GM12874 (cell line): ENCODE measurements at regions not wholly inside any gene's neighbourhood (a gene's known extent, or its start where the extent isn't known, plus 50 kb on each side); places are given as distances from the start of the nearest gene placed in this dataset.

Source experiments
- CTCF ChIP-seq: IDR thresholded peaks from 2 replicates; pipeline ENCODE4 v1.5.1; 2011; ENCODE audit warnings: low read depth, mild to moderate bottlenecking, control low read depth, low read length, moderate library complexity; ENCODE audit not compliant: insufficient read depth

DNA sequence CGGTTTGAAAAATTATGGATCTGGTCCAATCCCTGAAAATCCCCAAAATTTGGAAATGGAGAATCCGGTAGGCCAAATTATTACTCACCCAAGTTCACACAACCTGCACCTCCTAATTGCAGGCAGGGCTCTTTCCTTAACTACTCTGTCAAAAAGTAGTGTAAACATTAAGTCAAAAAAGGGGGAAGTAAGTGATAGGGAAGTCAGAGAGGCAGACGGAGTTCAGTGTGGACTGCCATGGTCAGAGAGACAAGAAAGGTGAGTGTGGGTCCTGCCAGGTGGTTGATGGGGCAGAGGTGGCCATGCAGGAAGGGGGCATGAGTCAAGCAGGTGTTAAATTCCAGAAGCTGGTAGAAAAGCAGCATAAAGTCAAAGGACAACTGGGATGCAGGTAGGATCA lies 83.5 kb upstream of the CALM2 start:
- TF ChIP-seq CTCF: no peak

DNA sequence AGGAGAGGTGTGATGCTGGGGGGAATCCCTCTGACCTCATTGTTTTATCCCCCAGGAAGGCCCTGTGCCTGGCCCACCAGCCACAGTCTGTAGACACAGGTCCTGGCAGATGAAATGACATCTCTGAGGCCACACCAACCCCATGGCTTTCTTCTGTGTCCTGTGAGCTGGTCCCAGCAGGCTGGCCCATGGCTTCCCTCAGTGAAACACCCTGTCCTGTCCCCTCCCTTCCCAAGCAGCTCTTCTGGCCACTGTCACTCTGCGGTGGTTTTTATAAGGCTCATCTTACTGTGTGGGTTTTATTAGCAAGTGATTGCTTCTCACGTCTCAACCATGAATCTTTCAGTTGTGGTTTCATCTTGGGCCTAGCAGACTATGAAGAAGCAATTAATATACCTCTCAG lies 81.6 kb upstream of the CALM2 start:
- no peak for TF ChIP-seq CTCF

GRCh38 chr2:47256416-47257087 lies 80.2 kb upstream of the CALM2 start:
- no peak for TF ChIP-seq CTCF

DNA sequence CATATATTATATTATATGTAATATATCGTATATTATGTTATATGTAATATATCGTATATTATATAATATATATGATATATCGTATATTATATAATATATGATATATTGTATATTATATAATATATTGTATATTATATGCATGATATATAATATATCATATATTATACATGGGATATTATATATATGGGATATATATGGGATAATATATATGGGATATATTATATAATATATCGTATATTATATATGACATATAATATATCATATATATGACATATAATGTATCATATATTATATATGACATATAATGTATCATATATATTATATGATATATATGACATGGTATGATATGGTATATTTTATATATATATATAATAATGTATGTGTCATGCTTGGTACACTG lies 79.5 kb upstream of the CALM2 start:
- TF ChIP-seq CTCF: no peak

GRCh38 chr2:47254464-47254863 lies 78.2 kb upstream of the CALM2 start:
- no peak for TF ChIP-seq CTCF

DNA sequence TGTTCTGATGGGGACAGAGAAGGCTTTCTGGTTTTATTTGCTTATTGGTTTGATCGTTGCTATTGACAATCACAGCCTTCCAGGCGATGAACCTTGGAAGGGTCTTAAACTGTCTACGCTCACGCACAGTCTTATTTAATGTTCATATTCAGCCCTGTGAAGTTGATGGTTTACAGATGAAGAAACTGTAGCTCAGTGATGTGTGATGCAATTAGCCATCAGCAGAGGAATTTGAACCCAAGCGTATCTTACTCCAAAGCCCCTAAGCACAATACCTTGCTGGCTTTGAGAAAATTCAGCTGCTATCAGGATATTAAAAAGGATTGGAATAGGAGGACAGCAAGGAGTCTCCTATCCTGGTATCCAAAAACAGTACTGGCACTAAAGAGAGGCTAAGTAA lies 77.1 kb upstream of the CALM2 start:
- no peak for TF ChIP-seq CTCF

DNA sequence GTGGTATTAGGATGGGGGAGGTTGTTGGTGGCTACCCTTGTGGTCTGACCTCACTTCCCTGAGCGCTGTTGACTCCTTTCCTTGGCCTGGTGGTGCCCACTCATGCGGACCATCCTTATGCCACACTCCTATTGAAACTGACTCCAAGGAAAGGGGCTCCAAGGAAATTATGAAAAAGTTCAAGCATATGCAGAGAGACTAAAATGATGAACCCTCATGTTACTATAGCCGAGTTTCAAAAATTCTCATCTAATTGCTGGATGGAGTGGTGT lies 75.0 kb upstream of the CALM2 start:
- no peak for TF ChIP-seq CTCF
